ENCODE measurements at regions not wholly inside any gene's neighbourhood (a gene's known extent, or its start where the extent isn't known, plus 50 kb on each side); places are given as distances from the start of the nearest gene placed in this dataset.

- TF ChIP-seq, protein P1, sequence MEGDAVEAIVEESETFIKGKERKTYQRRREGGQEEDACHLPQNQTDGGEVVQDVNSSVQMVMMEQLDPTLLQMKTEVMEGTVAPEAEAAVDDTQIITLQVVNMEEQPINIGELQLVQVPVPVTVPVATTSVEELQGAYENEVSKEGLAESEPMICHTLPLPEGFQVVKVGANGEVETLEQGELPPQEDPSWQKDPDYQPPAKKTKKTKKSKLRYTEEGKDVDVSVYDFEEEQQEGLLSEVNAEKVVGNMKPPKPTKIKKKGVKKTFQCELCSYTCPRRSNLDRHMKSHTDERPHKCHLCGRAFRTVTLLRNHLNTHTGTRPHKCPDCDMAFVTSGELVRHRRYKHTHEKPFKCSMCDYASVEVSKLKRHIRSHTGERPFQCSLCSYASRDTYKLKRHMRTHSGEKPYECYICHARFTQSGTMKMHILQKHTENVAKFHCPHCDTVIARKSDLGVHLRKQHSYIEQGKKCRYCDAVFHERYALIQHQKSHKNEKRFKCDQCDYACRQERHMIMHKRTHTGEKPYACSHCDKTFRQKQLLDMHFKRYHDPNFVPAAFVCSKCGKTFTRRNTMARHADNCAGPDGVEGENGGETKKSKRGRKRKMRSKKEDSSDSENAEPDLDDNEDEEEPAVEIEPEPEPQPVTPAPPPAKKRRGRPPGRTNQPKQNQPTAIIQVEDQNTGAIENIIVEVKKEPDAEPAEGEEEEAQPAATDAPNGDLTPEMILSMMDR (IDR thresholded peaks at IDR 0.05): no peak
Measured at GRCh38 chr7:125425506-125425905, 495.9 kb upstream of the POT1 start.

DNA sequence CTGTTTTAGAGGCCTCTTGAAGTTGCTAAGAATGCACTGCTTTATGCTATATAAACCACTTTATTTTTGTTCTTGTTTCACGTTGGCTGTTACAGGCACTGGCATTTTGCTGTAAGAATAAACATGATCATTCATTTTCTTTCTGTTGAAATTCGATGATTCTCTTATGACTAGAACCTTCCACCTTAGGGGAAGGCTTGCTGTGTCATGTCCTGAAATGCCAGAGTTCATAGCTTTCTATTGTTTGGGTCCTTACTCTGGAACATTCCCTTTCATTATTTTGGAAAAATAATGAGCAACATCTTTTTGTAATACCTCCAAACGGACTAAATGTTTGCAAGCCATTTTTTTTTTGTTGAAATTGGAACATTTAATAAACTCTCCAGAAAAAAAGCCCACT lies 495.1 kb upstream of the POT1 start:
- TF ChIP-seq, protein P1 (IDR thresholded peaks at IDR 0.05): no peak

- TF ChIP-seq, protein P1 (IDR thresholded peaks at IDR 0.05): no peak
Measured at GRCh38 chr7:125423458-125424155, 494.0 kb upstream of the POT1 start.

GRCh38 chr7:125412890-125413665 lies 483.5 kb upstream of the POT1 start:
- TF ChIP-seq, protein P1 (IDR thresholded peaks at IDR 0.05): no peak

DNA sequence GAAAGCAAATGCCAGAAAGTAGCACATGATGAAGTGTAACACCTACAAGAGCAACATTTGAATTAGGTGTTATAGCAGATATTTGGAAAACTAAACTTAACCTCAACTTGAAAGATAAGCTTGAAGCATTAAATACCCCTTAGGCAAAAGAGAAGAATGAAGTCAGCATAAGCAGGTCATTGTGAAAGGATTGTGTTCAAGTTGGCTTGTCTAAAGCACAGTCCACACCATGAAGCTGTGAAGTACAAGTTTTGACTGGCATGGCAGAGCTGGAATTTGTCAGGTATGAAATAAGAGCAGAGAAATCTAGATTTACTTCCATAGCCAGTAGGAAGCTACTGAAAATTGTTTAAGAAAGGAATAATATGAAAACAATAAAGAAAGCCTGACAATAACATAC lies 480.3 kb upstream of the POT1 start:
- TF ChIP-seq, protein P1 (IDR thresholded peaks at IDR 0.05): no peak

DNA sequence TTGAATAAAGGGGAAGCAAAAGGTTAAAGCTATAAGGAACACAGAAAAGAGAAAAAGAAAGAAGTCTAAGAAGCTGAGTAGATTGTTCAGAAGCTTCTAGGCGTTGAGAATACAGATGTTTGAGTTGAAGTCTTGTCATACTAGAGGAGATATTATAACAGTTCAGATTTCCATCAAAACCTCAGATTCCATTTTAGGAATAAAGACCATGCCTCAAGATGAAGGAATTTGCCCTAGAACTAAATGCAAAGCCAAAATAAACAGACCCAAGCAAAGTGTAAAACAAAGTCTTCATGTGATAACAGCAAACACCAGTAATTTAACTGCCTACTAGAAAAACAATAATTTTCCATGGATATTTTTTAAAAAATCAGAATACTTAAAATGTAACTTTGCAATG lies 476.5 kb upstream of the POT1 start:
- TF ChIP-seq, protein P1 (IDR thresholded peaks at IDR 0.05): no peak

- TF ChIP-seq, protein P1 (IDR thresholded peaks at IDR 0.05): no peak
Measured at GRCh38 chr7:125399408-125399807, 469.8 kb upstream of the POT1 start.
